GM18868 (cell line): ENCODE measurements at regions not wholly inside any gene's neighbourhood (a gene's known extent, or its start where the extent isn't known, plus 50 kb on each side); places are given as distances from the start of the nearest gene placed in this dataset.

ENCODE experiments used
- ATAC-seq: cut with Tn5 transposase; IDR thresholded peaks from one replicate; pipeline ENCODE4 v1.9.1; 2021; ENCODE audit warnings: mild to moderate bottlenecking, moderate library complexity; ENCODE audit not compliant: unreplicated experiment

- peak; percentile 58 for ATAC-seq
These were observed 272.5 kb downstream of the DSEL start for GRCh38 chr18:67243799-67244587.

GRCh38 chr18:67242001-67242400 lies 274.5 kb downstream of the DSEL start:
- no peak for ATAC-seq

- ATAC-seq: no peak
These were observed 275.2 kb downstream of the DSEL start for GRCh38 chr18:67241299-67241698.

GRCh38 chr18:67239826-67240225 lies 276.7 kb downstream of the DSEL start:
- no peak for ATAC-seq

GRCh38 chr18:67232991-67233390 lies 283.5 kb downstream of the DSEL start:
- no peak for ATAC-seq

GRCh38 chr18:67232406-67232805 lies 284.1 kb downstream of the DSEL start:
- ATAC-seq: no peak

GRCh38 chr18:67222887-67223286 lies 293.6 kb downstream of the DSEL start:
- no peak for ATAC-seq

GRCh38 chr18:67219821-67220220 lies 296.7 kb downstream of the DSEL start:
- no peak for ATAC-seq

GRCh38 chr18:67218556-67218955 lies 298.0 kb downstream of the DSEL start:
- no peak for ATAC-seq

- peak; percentile 95 for ATAC-seq
These were observed 298.9 kb downstream of the DSEL start for GRCh38 chr18:67217551-67218166.

GRCh38 chr18:67216846-67217245 lies 299.7 kb downstream of the DSEL start:
- no peak for ATAC-seq

GRCh38 chr18:67215686-67216085 lies 300.8 kb downstream of the DSEL start:
- ATAC-seq: no peak

- ATAC-seq: no peak
These were observed 304.9 kb downstream of the DSEL start for GRCh38 chr18:67211646-67212045.

- ATAC-seq: peak; percentile 3
These were observed 315.9 kb downstream of the DSEL start for GRCh38 chr18:67200665-67201064.

GRCh38 chr18:67199993-67200617 lies 316.4 kb downstream of the DSEL start:
- ATAC-seq: peak; percentile 96

GRCh38 chr18:67194886-67195285 lies 321.6 kb downstream of the DSEL start:
- ATAC-seq: no peak

- ATAC-seq: no peak
These were observed 324.0 kb downstream of the DSEL start for GRCh38 chr18:67192535-67192934.

- ATAC-seq: no peak
These were observed 333.1 kb downstream of the DSEL start for GRCh38 chr18:67183398-67183797.

- ATAC-seq: no peak
These were observed 336.8 kb downstream of the DSEL start for GRCh38 chr18:67179726-67180125.

GRCh38 chr18:67159662-67160061 lies 356.9 kb downstream of the DSEL start:
- ATAC-seq: no peak

- ATAC-seq: no peak
These were observed 361.5 kb downstream of the DSEL start for GRCh38 chr18:67154979-67155378.

- no peak for ATAC-seq
These were observed 365.2 kb downstream of the DSEL start for GRCh38 chr18:67151366-67151765.
